ENCODE measurements at regions not wholly inside any gene's neighbourhood (a gene's known extent, or its start where the extent isn't known, plus 50 kb on each side); places are given as distances from the start of the nearest gene placed in this dataset.
"Not testable (repeated sequence)": the region's sequence is repeated elsewhere in the genome, so short reads cannot be mapped to it uniquely, and the experiment has no call there.

DNA sequence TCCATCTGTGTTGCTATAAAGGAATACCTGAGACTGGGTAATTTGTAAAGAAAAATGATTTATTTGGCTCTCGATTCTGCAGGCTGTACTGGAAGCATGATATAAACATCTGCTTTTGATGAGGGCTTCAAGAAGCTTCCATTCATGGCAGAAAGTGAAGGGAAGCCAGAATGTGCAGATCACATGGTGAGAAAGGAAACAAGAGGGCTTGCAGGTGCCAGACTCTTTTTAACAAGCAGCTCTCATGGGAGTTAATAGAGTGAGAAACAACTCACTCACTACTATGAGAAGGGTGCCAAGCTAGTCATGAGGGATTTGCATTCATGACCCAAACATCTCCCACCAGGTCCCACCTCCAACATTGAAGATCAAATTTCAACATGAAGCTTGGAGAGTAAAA lies 247.2 kb downstream of the ZIC4 start:
- no peak for DNase-seq (ENCODE audit: low read depth in 2 of 3, low spot score in 2 of 3)

- DNase-seq (ENCODE audit: low read depth in 2 of 3, low spot score in 2 of 3), result no peak
Observed at GRCh38 chr3:147157631-147158030, 248.7 kb downstream of the ZIC4 start.

- DNase-seq (ENCODE audit: low read depth in 2 of 3, low spot score in 2 of 3), result not testable (repeated sequence)
Observed at GRCh38 chr3:147154988-147155387, 251.4 kb downstream of the ZIC4 start.

- no peak for DNase-seq (ENCODE audit: low read depth in 2 of 3, low spot score in 2 of 3)
Observed at GRCh38 chr3:147153830-147154539, 252.4 kb downstream of the ZIC4 start.

GRCh38 chr3:147152476-147152875 lies 253.9 kb downstream of the ZIC4 start:
- DNase-seq (ENCODE audit: low read depth in 2 of 3, low spot score in 2 of 3), result no peak

- DNase-seq (ENCODE audit: low read depth in 2 of 3, low spot score in 2 of 3), result no peak
Observed at GRCh38 chr3:147141516-147142288, 264.6 kb downstream of the ZIC4 start.

GRCh38 chr3:147139341-147139740 lies 267.0 kb downstream of the ZIC4 start:
- DNase-seq (ENCODE audit: low read depth in 2 of 3, low spot score in 2 of 3), result no peak

- no peak for DNase-seq (ENCODE audit: low read depth in 2 of 3, low spot score in 2 of 3)
Observed at GRCh38 chr3:147132168-147132567, 274.2 kb downstream of the ZIC4 start.

DNA sequence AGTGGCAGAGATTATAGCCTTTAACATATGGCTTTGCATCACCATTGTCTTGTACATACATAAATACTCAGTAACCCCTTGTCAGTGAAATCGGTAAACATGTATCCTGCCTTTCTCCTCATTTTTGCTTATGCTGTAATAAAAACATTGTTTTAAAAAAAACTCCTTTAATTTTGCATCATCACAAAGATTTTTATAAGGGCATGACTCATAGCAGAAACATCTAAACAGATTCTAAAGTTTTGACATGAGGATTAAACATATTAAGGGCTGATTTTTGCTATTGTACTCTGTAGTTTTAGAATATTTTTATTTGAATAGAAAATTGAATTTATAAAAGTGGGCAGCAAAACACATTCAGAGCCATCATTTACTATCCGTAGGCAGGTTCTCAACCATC lies 275.9 kb downstream of the ZIC4 start:
- DNase-seq (ENCODE audit: low read depth in 2 of 3, low spot score in 2 of 3), result no peak

GRCh38 chr3:147129665-147130064 lies 276.7 kb downstream of the ZIC4 start:
- DNase-seq (ENCODE audit: low read depth in 2 of 3, low spot score in 2 of 3), result no peak

DNA sequence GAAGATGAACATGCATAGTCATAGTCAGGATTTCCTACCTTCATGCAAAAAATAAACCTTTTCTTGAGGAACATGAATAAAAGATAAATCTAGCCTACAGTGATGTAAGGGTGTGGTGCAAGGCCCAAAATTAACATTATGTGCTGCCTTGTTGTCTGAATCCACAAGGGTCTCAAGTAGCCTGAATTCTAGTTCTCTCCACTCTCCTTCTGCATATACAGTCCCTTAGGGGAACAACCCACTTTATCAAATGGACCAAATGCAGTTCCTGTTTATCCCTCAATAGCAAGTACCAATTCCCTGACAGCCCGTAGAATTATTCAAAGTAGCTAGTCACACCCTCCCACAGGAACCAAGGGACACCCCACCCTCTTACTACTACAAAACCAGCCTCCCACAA lies 284.0 kb downstream of the ZIC4 start:
- DNase-seq (ENCODE audit: low read depth in 2 of 3, low spot score in 2 of 3), result no peak

DNA sequence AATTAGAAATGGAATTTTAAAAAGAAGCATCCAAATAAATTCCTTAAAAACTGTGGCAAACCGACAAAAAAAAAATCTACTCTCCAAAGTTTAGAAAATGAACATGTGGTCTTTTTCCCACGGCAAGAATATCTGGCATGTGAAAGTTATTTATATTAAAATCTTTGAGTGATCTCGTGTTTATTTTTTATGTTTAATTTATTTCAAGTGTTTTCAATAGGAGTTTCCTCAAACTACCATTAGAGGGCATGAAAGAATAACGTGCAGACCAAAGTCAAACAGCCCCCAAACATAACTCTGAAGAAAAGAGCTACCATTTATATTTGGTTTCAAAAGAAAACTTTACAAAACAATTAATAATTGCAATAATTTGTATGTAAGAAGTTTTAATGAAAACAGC lies 286.4 kb downstream of the ZIC4 start:
- DNase-seq (ENCODE audit: low read depth in 2 of 3, low spot score in 2 of 3), result peak in 1 of 3 donors; percentile 1

GRCh38 chr3:147119346-147119745 lies 287.0 kb downstream of the ZIC4 start:
- no peak for DNase-seq (ENCODE audit: low read depth in 2 of 3, low spot score in 2 of 3)

- DNase-seq (ENCODE audit: low read depth in 2 of 3, low spot score in 2 of 3), result no peak
Observed at GRCh38 chr3:147118611-147119010, 287.7 kb downstream of the ZIC4 start.

DNA sequence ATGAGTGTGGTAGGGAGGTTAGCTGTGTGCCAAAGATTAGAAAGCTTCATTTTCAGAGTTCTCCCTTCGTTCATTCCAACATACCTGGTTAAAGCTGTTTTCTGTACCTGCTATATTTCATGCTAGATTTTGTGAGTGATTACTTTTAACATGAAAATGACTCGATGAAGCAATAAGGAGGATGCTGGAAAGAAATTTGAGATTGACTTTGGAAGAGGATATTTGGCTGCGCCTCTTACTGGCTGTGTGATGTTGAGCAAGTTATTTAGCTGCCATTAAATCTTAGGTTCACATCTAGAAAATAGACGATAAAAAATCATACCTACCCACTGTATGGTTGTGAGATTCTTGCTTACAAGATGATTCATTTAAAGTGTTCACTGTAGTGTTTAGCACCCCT lies 288.7 kb downstream of the ZIC4 start:
- DNase-seq (ENCODE audit: low read depth in 2 of 3, low spot score in 2 of 3), result no peak

DNA sequence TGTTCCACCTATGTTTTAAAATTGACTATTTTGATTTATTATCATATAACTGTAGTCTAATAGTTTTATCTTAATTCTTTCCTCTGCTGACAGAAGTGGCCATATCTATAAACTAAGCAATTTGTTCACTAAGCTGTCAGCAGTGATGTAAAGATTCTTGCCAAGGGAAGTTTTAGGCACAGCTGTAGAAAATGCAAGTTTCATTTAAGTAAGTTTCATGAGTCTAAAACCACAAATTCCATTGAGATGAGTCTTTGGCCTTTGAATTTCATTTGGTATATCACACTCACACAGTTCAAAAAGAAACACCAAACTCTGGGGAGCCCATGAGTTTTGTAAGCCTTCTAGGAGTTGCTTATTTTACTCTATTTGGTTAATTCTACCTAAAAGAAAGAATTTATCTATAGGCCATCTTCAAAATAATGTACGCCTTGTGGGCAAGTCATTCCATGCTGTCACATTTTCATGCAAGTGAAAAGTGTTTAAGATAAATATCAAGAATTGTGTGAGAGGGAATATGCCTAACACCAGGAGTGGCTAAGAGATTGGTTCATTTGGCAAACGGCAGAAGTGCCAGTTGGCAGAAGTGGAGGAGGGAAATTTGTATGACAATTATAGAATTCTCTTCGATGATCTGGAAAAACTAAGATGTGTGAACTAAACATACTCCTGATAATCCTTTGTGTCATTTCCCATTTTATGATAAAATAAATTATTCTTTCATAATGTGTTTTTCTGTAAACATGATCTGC lies 292.9 kb downstream of the ZIC4 start:
- DNase-seq (ENCODE audit: low read depth in 2 of 3, low spot score in 2 of 3), result no peak

- DNase-seq (ENCODE audit: low read depth in 2 of 3, low spot score in 2 of 3), result no peak
Observed at GRCh38 chr3:147099076-147099475, 307.3 kb downstream of the ZIC4 start.

DNA sequence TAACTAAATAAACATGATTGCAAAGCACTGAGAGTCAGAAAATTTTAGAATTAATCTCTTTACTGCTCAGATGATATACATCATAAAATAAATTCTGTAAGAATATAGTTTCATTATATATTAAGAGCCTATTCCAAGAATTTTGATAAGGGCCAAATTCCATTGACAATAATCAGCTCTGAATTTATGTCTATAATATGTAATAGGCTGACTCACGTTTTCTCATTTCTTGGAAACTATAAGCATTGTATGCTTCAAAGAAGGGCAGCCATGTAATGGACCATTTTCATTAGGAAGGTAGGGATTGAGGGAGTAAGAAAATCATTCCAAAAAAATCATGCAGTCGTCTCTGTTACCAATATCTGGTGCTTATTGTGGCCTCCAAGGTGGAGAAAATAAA lies 315.9 kb downstream of the ZIC4 start:
- DNase-seq (ENCODE audit: low read depth in 2 of 3, low spot score in 2 of 3), result no peak

GRCh38 chr3:147089286-147089685 lies 317.1 kb downstream of the ZIC4 start:
- DNase-seq (ENCODE audit: low read depth in 2 of 3, low spot score in 2 of 3), result no peak

- not testable (repeated sequence) for DNase-seq (ENCODE audit: low read depth in 2 of 3, low spot score in 2 of 3)
Observed at GRCh38 chr3:147059500-147059899, 346.8 kb downstream of the ZIC4 start.

DNA sequence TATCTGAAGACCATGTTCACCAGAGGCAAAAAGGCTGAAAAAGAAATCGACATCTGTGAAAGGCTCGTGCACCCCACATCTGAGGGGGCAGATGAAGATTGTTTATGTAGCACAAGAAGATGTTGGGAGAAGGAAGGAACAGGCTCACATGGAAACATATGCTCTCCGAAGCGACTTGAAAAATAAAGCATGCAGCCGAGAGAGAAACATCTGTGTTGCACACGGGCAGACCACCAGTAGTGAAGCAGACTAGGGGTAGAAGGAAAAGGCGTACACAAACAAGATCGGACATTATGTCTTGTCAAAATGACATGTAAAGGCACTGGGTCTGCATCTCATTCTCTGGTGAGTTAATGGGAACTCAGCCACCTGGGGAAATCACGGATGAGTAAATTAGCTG lies 356.5 kb downstream of the ZIC4 start:
- no peak for DNase-seq (ENCODE audit: low read depth in 2 of 3, low spot score in 2 of 3)

DNA sequence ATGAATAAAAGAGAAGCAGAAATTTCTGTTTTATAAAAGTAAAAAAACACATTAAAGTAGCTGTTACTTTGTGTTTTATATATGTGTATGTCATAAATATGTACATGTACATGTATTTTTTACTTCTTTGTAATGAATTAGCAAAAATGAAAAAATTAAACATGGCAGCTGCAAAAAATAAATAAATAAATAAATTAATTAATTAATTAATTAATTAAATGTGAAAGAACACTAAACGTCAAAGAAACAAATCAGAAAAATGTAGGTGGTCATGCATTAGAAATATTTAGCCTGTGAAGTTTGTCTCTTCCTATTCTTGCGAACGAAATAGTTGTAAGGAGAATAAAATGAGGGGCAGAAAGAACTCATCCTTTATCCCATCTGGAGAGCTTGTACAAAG lies 357.0 kb downstream of the ZIC4 start:
- no peak for DNase-seq (ENCODE audit: low read depth in 2 of 3, low spot score in 2 of 3)
